ENCODE measurements at regions not wholly inside any gene's neighbourhood (a gene's known extent, or its start where the extent isn't known, plus 50 kb on each side); places are given as distances from the start of the nearest gene placed in this dataset.
"Not testable (repeated sequence)": the region's sequence is repeated elsewhere in the genome, so short reads cannot be mapped to it uniquely, and the experiment has no call there.

GRCh38 chr2:9708683-9709538, 78.1 kb upstream of the YWHAQ start:
- DNase-seq: no peak

GRCh38 chr2:9709539-9710285, 78.9 kb upstream of the YWHAQ start:
- no peak for DNase-seq

GRCh38 chr2:9710311-9710710, 79.5 kb upstream of the YWHAQ start:
- no peak for DNase-seq

- DNase-seq: no peak
These were observed 81.5 kb upstream of the YWHAQ start for GRCh38 chr2:9712263-9712662.

- DNase-seq: no peak
These were observed 83.9 kb upstream of the YWHAQ start for GRCh38 chr2:9714630-9715214.

- DNase-seq: no peak
These were observed 84.4 kb upstream of the YWHAQ start for GRCh38 chr2:9715238-9715637.

- no peak for DNase-seq
These were observed 87.2 kb upstream of the YWHAQ start for GRCh38 chr2:9717886-9718451.

- peak; percentile 35 for DNase-seq
These were observed 89.7 kb upstream of the YWHAQ start for GRCh38 chr2:9720352-9721093.

GRCh38 chr2:9721344-9721743, 90.5 kb upstream of the YWHAQ start:
- no peak for DNase-seq

- no peak for DNase-seq
These were observed 91.7 kb upstream of the YWHAQ start for GRCh38 chr2:9722451-9722850.

- no peak for DNase-seq
These were observed 93.8 kb upstream of the YWHAQ start for GRCh38 chr2:9724565-9724964.

GRCh38 chr2:9725106-9725505, 94.3 kb upstream of the YWHAQ start:
- no peak for DNase-seq

- not testable (repeated sequence) for DNase-seq
These were observed 95.2 kb upstream of the YWHAQ start for GRCh38 chr2:9726016-9726415.

GRCh38 chr2:9730523-9730922, 99.7 kb upstream of the YWHAQ start:
- DNase-seq: not testable (repeated sequence)

GRCh38 chr2:9732824-9733223, 102.0 kb upstream of the YWHAQ start:
- no peak for DNase-seq

GRCh38 chr2:9734308-9734707, 103.5 kb upstream of the YWHAQ start:
- DNase-seq: no peak

- DNase-seq: no peak
These were observed 104.5 kb upstream of the YWHAQ start for GRCh38 chr2:9735335-9735734.

GRCh38 chr2:9736021-9736420, 105.2 kb upstream of the YWHAQ start:
- DNase-seq: no peak

- no peak for DNase-seq
These were observed 106.0 kb upstream of the TAF1B start for GRCh38 chr2:9737053-9737875.

- no peak for DNase-seq
These were observed 105.2 kb upstream of the TAF1B start for GRCh38 chr2:9738062-9738461.

GRCh38 chr2:9738535-9739496, 104.5 kb upstream of the TAF1B start:
- DNase-seq: no peak
